ENCODE measurements at regions not wholly inside any gene's neighbourhood (a gene's known extent, or its start where the extent isn't known, plus 50 kb on each side); places are given as distances from the start of the nearest gene placed in this dataset.

DNA sequence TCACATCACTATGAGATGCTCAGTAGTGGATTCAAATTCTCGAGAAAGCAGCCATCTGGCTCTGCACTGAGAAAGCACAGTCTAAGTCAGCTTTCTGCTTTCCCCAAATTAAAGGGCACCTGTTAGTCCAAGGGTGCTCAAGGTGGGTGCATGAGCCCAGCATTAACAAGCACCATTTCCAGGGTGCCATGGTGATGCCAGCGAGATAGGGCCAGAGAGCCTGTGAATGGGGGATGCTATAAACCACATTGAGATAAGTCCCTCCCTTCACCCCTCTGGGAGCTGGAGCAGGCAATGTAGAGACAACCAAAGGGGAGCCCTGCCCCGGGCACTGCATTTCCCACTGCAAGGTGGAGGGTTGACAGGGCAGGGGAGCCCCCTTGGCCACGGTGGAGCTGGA, 568.2 kb downstream of the AJAP1 start:
- WGBS, 2 donors, result 62 to 63% methylated on average over 4 of the region's 4 CpGs
- DNase-seq, result no peak
- intact Hi-C loops (cut with DNase I), result no loop called here
- Histone ChIP-seq H3K27ac (no peak overlapping the region), H3K27me3 (no peaks in the 10 kb centered on the region), H3K4me1 (no peaks in the 10 kb centered on the region), H3K4me3 (no peak overlapping the region), H3K36me3 (replicated peaks in 1 of 2; ENCODE audit: insufficient read depth in 1 of 2, low read depth in 2 of 2) (no peaks in the 10 kb centered on the region), H3K9me3 (no peaks in the 10 kb centered on the region)
- TF ChIP-seq, protein P1, sequence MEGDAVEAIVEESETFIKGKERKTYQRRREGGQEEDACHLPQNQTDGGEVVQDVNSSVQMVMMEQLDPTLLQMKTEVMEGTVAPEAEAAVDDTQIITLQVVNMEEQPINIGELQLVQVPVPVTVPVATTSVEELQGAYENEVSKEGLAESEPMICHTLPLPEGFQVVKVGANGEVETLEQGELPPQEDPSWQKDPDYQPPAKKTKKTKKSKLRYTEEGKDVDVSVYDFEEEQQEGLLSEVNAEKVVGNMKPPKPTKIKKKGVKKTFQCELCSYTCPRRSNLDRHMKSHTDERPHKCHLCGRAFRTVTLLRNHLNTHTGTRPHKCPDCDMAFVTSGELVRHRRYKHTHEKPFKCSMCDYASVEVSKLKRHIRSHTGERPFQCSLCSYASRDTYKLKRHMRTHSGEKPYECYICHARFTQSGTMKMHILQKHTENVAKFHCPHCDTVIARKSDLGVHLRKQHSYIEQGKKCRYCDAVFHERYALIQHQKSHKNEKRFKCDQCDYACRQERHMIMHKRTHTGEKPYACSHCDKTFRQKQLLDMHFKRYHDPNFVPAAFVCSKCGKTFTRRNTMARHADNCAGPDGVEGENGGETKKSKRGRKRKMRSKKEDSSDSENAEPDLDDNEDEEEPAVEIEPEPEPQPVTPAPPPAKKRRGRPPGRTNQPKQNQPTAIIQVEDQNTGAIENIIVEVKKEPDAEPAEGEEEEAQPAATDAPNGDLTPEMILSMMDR (IDR thresholded peaks at IDR 0.05), result no peak
- no peak for TF ChIP-seq POLR2A (IDR thresholded peaks at IDR 0.05)
- ATAC-seq, result no peak

DNA sequence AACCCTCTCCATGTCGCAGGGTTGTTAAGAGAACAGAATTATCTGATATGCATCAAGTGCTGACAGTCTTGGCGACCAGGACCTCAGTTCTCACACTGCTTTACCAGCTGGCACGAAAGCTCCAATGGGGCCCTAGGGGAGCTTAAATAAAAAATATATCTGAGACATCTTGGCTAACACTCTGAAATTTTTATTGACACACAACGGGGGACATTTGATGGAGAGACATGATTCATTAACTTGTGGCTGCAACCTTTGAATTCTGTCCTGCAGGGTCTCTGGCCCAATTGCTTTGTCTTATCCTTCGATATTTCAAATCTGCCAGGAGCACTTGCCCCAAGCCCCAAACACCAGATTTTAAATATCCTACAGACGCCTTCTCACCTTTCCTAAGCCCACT, 567.0 kb downstream of the AJAP1 start:
- no peak for TF ChIP-seq POLR2A (IDR thresholded peaks at IDR 0.05)
- TF ChIP-seq, protein P1 (IDR thresholded peaks at IDR 0.05), result no peak
- H3K9me3 ChIP-seq, result no peaks in the 10 kb centered on the region
- H3K4me3 ChIP-seq, result no peak overlapping the region
- 59 to 68% methylated on average over 6 of the region's 6 CpGs for WGBS, 2 donors
- no peaks in the 10 kb centered on the region for H3K36me3 ChIP-seq (replicated peaks in 1 of 2; ENCODE audit: insufficient read depth in 1 of 2, low read depth in 2 of 2)
- H3K27ac ChIP-seq, result no peak overlapping the region
- no peak for DNase-seq
- no peak for ATAC-seq
- H3K27me3 ChIP-seq, result no peaks in the 10 kb centered on the region
- H3K4me1 ChIP-seq, result no peaks in the 10 kb centered on the region
- intact Hi-C loops (cut with DNase I), result no loop called here

DNA sequence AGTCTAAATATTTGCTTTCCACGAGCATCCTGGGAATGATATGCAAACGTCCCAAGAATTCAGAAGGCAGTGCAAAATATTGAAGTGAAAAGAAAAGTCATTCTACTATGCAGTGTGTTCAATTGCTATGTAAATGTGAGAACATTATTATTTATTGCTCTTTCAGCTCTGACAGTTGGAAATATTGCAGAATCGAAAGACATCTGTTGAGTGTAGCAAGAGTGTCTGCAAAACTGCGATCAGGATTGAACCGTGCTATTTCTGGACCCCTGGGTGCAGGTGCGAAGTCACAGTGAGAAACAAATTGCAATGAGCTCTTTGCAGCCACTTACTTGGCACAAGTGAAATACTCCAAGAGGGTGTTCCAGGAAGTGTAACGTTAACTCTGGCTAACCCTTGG, 566.4 kb downstream of the AJAP1 start:
- TF ChIP-seq, protein P1 (IDR thresholded peaks at IDR 0.05), result no peak
- TF ChIP-seq POLR2A (IDR thresholded peaks at IDR 0.05), result no peak
- intact Hi-C loops (cut with DNase I), result no loop called here
- ATAC-seq (no peak), DNase-seq (no peak)
- Histone ChIP-seq H3K36me3 (replicated peaks in 1 of 2; ENCODE audit: insufficient read depth in 1 of 2, low read depth in 2 of 2) (no peaks in the 10 kb centered on the region), H3K4me1 (no peaks in the 10 kb centered on the region), H3K4me3 (no peak overlapping the region), H3K27me3 (no peaks in the 10 kb centered on the region), H3K27ac (no peak overlapping the region), H3K9me3 (no peaks in the 10 kb centered on the region)
- WGBS, 2 donors, result 35 to 46% methylated on average over 7 of the region's 7 CpGs

DNA sequence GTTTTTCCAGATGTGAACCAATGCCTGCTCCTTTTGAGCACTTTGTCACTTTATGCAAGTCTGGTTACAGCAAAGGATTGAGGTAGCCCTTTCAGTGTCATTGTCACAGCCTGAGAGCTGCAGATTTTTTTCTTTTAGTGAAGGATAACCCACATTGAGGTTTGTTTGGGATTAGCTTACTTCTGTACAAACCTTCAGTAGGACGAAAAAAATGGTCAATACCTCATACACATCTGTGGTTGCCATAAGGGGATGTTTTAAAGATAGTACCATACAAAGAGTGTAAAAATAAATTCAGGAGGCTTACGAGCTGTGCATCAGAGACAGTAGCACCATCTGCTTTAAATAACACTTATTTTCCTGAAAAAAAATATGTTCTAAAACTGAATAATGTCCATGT, 566.0 kb downstream of the AJAP1 start:
- H3K27me3 ChIP-seq, result no peaks in the 10 kb centered on the region
- ATAC-seq, result no peak
- WGBS, 2 donors, result 45 to 50% methylated on average over 2 of the region's 2 CpGs

DNA sequence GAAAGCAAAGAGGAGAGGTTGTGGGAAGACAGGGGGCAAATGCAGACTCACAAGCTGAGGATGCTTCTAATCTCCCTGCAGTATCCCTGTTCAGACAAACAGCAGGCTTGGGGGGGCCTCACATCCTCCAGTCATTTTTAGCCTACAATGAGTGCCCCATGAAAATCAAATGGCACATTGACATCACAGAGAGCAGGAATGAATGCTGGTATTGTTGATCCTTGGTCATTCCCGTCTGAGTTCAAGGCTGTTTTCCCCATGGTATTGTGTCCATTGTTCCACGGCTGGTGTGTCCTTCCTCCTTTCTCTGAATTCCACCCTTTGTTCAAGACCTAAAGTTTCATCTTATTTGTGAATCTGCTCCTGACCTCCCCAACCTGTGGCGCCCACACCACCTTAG, 545.6 kb downstream of the AJAP1 start:
- ATAC-seq (no peak), DNase-seq (no peak)
- Histone ChIP-seq H3K4me3 (no peak overlapping the region), H3K27ac (no peak overlapping the region), H3K36me3 (replicated peaks in 1 of 2; ENCODE audit: insufficient read depth in 1 of 2, low read depth in 2 of 2) (no peaks in the 10 kb centered on the region), H3K9me3 (no peaks in the 10 kb centered on the region), H3K4me1 (no peaks in the 10 kb centered on the region), H3K27me3 (no peaks in the 10 kb centered on the region)
- TF ChIP-seq, protein P1 (IDR thresholded peaks at IDR 0.05), result no peak
- TF ChIP-seq POLR2A (IDR thresholded peaks at IDR 0.05), result no peak
- 42 to 56% methylated on average over 3 of the region's 3 CpGs for WGBS, 2 donors
- intact Hi-C loops (cut with DNase I), result no loop called here

More for the DNA sequence above, 566.0 kb downstream of the AJAP1 start:
- no peaks in the 10 kb centered on the region for H3K36me3 ChIP-seq (replicated peaks in 1 of 2; ENCODE audit: insufficient read depth in 1 of 2, low read depth in 2 of 2)
- no peak overlapping the region for H3K27ac ChIP-seq
- H3K4me3 ChIP-seq, result no peak overlapping the region
- no peak for TF ChIP-seq POLR2A (IDR thresholded peaks at IDR 0.05)
- TF ChIP-seq, protein P1 (IDR thresholded peaks at IDR 0.05), result no peak
- no peaks in the 10 kb centered on the region for H3K9me3 ChIP-seq
- intact Hi-C loops (cut with DNase I), result no loop called here
- no peak for DNase-seq
- H3K4me1 ChIP-seq, result no peaks in the 10 kb centered on the region

All from body of pancreas (tissue), 4 donors.